HG03066 (cell line): ENCODE measurements at regions not wholly inside any gene's neighbourhood (a gene's known extent, or its start where the extent isn't known, plus 50 kb on each side); places are given as distances from the start of the nearest gene placed in this dataset.
A peak's percentile ranks its signal among the peaks of the same experiment; 100 is the strongest.

Experiments
- ATAC-seq: cut with Tn5 transposase; IDR thresholded peaks from one replicate; pipeline ENCODE4 v1.9.1; 2021; ENCODE audit warnings: low read depth; ENCODE audit not compliant: unreplicated experiment

GRCh38 chr18:60319129-60319528, 53.4 kb downstream of the MC4R start:
- ATAC-seq: no peak

- no peak for ATAC-seq
Observed at GRCh38 chr18:60311676-60312360, 60.8 kb downstream of the MC4R start.

- ATAC-seq: no peak
Observed at GRCh38 chr18:60295674-60296073, 76.9 kb downstream of the MC4R start.

- ATAC-seq: no peak
Observed at GRCh38 chr18:60292186-60292585, 80.4 kb downstream of the MC4R start.

GRCh38 chr18:60279391-60279790, 93.2 kb downstream of the MC4R start:
- no peak for ATAC-seq

GRCh38 chr18:60277855-60278480, 94.6 kb downstream of the MC4R start:
- no peak for ATAC-seq

GRCh38 chr18:60267391-60268058, 105.0 kb downstream of the MC4R start:
- no peak for ATAC-seq

- no peak for ATAC-seq
Observed at GRCh38 chr18:60266558-60266957, 106.0 kb downstream of the MC4R start.

GRCh38 chr18:60259052-60259681, 113.4 kb downstream of the MC4R start:
- no peak for ATAC-seq

GRCh38 chr18:60249388-60249787, 123.2 kb downstream of the MC4R start:
- ATAC-seq: no peak

GRCh38 chr18:60248336-60249330, 123.9 kb downstream of the MC4R start:
- no peak for ATAC-seq

- peak; percentile 83 for ATAC-seq
Observed at GRCh38 chr18:60247103-60247502, 125.5 kb downstream of the MC4R start.

- peak; percentile 81 for ATAC-seq
Observed at GRCh38 chr18:60246606-60247005, 126.0 kb downstream of the MC4R start.

- no peak for ATAC-seq
Observed at GRCh38 chr18:60245096-60245495, 127.5 kb downstream of the MC4R start.

GRCh38 chr18:60239024-60239710, 133.4 kb downstream of the MC4R start:
- ATAC-seq: peak; percentile 96

GRCh38 chr18:60235164-60235563, 137.4 kb downstream of the MC4R start:
- ATAC-seq: no peak

GRCh38 chr18:60232541-60232940, 140.0 kb downstream of the MC4R start:
- no peak for ATAC-seq

- no peak for ATAC-seq
Observed at GRCh38 chr18:60228609-60229595, 143.7 kb downstream of the MC4R start.
